WTC11 (cell line): ENCODE measurements at regions not wholly inside any gene's neighbourhood (a gene's known extent, or its start where the extent isn't known, plus 50 kb on each side); places are given as distances from the start of the nearest gene placed in this dataset.

ENCODE experiments used
- ATAC-seq: fragments of 200-7000 bp; cut with Tn5 transposase; 2 replicates; pipeline ENCODE4 v1.10.0; 2021; ENCODE audit warnings: mild to moderate bottlenecking, moderate library complexity
- CTCF ChIA-PET: fragments of 300-600 bp; sonication (Branson Sonifier 250); formaldehyde crosslinking; loops from one replicate; lab custom pipeline; 2021; ENCODE audit warnings: antibody characterized with exemption; lab: Charles Lee
- POLR2A ChIA-PET: fragments of 350-600 bp; sonication (Branson Sonifier 250); formaldehyde crosslinking; loops from one replicate; lab custom pipeline; 2021; ENCODE audit warnings: antibody characterized with exemption; lab: Charles Lee
- DNase-seq: peaks from one replicate; pipeline ENCODE4 v3.0.0; 2021; ENCODE audit warnings: low spot score
- H3K27ac Mint-ChIP-seq: 2 replicates; pipeline ENCODE4 v1.8.0; 2021; ENCODE audit warnings: mixed read lengths
- H3K27me3 Mint-ChIP-seq: 2 replicates; pipeline ENCODE4 v1.8.0; 2021; ENCODE audit warnings: low read depth, mild to moderate bottlenecking, moderate library complexity, mixed read lengths
- H3K36me3 Mint-ChIP-seq: 2 replicates; pipeline ENCODE4 v1.8.0; 2021; ENCODE audit warnings: mixed read lengths
- H3K4me1 Mint-ChIP-seq: 2 replicates; pipeline ENCODE4 v1.8.0; 2022; ENCODE audit warnings: mixed read lengths
- H3K4me3 Mint-ChIP-seq: 2 replicates; pipeline ENCODE4 v1.8.0; 2021; ENCODE audit warnings: mild to moderate bottlenecking, moderate library complexity, mixed read lengths
- H3K9me3 Mint-ChIP-seq: 2 replicates; pipeline ENCODE4 v1.8.0; 2021; ENCODE audit warnings: mixed read lengths
- CREB1 ChIP-seq: sonication (generic); formaldehyde crosslinking; IDR thresholded peaks from 2 replicates; pipeline ENCODE4 v1.8.0; 2023; ENCODE audit warnings: mild to moderate bottlenecking, missing genetic modification reagents
- FOXK1 ChIP-seq: sonication (generic); formaldehyde crosslinking; IDR thresholded peaks from 2 replicates; pipeline ENCODE4 v1.8.0; 2022; ENCODE audit warnings: mild to moderate bottlenecking, moderate library complexity, missing genetic modification reagents
- GTF2I ChIP-seq: fragments of 250-450 bp; sonication (Bioruptor Pico); conservative IDR thresholded peaks from 2 replicates; pipeline ENCODE4 v1.4.0; 2021; ENCODE audit warnings: mild to moderate bottlenecking
- JUN ChIP-seq: sonication (generic); formaldehyde crosslinking; IDR thresholded peaks from 2 replicates; pipeline ENCODE4 v1.8.0; 2023; ENCODE audit warnings: mild to moderate bottlenecking, missing genetic modification reagents
- NFE2L1 ChIP-seq: sonication (generic); formaldehyde crosslinking; IDR thresholded peaks from 2 replicates; pipeline ENCODE4 v1.8.1; 2023; ENCODE audit warnings: missing genetic modification reagents
- NR3C1 ChIP-seq: sonication (generic); formaldehyde crosslinking; conservative IDR thresholded peaks from 2 replicates; pipeline ENCODE4 v1.8.1; 2023; ENCODE audit warnings: low read depth, mild to moderate bottlenecking, missing genetic modification reagents
- SP1 ChIP-seq: sonication (generic); formaldehyde crosslinking; conservative IDR thresholded peaks from 2 replicates; pipeline ENCODE4 v1.8.1; 2022; ENCODE audit warnings: missing genetic modification reagents
- TEAD4 ChIP-seq: sonication (generic); formaldehyde crosslinking; IDR thresholded peaks from 2 replicates; pipeline ENCODE4 v1.8.0; 2022; ENCODE audit warnings: mild to moderate bottlenecking, missing genetic modification reagents
- TP53 ChIP-seq: sonication (generic); formaldehyde crosslinking; IDR thresholded peaks from 2 replicates; pipeline ENCODE4 v1.8.1; 2023; ENCODE audit warnings: mild to moderate bottlenecking, missing genetic modification reagents
- ZBTB21 ChIP-seq: sonication (generic); formaldehyde crosslinking; IDR thresholded peaks from 2 replicates; pipeline ENCODE4 v1.8.1; 2023; ENCODE audit warnings: mild to moderate bottlenecking, missing genetic modification reagents, borderline replicate concordance
- ZNF232 ChIP-seq: sonication (generic); formaldehyde crosslinking; IDR thresholded peaks from 2 replicates; pipeline ENCODE4 v1.8.0; 2022; ENCODE audit warnings: mild to moderate bottlenecking, missing genetic modification reagents
- TF ChIP-seq, protein P1 (sequence below): sonication (generic); formaldehyde crosslinking; IDR thresholded peaks from 2 replicates; pipeline ENCODE4 v1.8.0; 2022; ENCODE audit warnings: missing genetic modification reagents
- TF ChIP-seq, protein P2 (sequence below): sonication (generic); formaldehyde crosslinking; IDR thresholded peaks from 2 replicates; pipeline ENCODE4 v1.8.1; 2023; ENCODE audit warnings: mild to moderate bottlenecking, missing genetic modification reagents, moderate library complexity
- TF ChIP-seq, protein P3 (sequence below): sonication (generic); formaldehyde crosslinking; IDR thresholded peaks from 2 replicates; pipeline ENCODE4 v1.8.1; 2022; ENCODE audit warnings: mild to moderate bottlenecking, moderate library complexity, missing genetic modification reagents
- TF ChIP-seq, protein P4 (sequence below): fragments of 250-450 bp; sonication (Bioruptor Pico); IDR thresholded peaks from 2 replicates; pipeline ENCODE4 v1.9.0; 2021; ENCODE audit warnings: mild to moderate bottlenecking, borderline replicate concordance
- TF ChIP-seq, protein P5 (sequence below): sonication (generic); formaldehyde crosslinking; IDR thresholded peaks from 2 replicates; pipeline ENCODE4 v1.8.0; 2023; ENCODE audit warnings: missing genetic modification reagents, mild to moderate bottlenecking, borderline replicate concordance
- TF ChIP-seq, protein P6 (sequence below): sonication (generic); formaldehyde crosslinking; IDR thresholded peaks from 2 replicates; pipeline ENCODE4 v1.8.0; 2023; ENCODE audit warnings: mild to moderate bottlenecking, missing genetic modification reagents

DNA sequence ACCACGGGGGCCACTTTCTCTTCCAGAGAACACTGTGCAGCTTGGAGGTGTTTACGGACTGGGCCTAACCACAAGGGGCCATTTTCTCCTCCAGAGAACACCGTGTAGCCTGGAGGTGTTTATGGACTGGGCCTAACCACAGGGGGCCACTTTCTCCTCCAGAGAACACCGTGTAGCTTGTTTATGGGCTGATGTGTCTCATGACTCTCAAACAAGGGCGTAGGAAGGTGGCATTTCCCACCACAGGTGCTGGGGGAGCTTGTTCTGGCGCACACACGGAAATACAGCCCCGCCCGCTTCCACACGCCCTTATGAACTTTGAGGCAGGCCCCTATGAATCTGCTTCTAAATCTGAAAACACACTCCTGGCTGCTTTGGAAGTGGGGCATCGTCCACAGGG is 174.6 kb upstream of the SFSWAP start:
- ChIA-PET CTCF (interaction anchor here (0.5 kb wide), 1 partner anchor 701 kb away, joined by 4 read pairs; no protein-coding TSS in a partner anchor), POLR2A (no interaction called here)
- DNase-seq (no peak), ATAC-seq (no peak)
- Mint-ChIP-seq H3K4me3 (no peak overlapping the region), H3K27me3 (no peaks in the 10 kb centered on the region), H3K4me1 (no peaks in the 10 kb centered on the region; the same call in 1 of the 2 replicates), H3K9me3 (peaks cover 8% of the 10 kb centered on the region), H3K36me3 (peaks cover 2% of the 10 kb centered on the region; the same call in 1 of the 2 replicates), H3K27ac (no peak overlapping the region)
- TF ChIP-seq, protein P1, sequence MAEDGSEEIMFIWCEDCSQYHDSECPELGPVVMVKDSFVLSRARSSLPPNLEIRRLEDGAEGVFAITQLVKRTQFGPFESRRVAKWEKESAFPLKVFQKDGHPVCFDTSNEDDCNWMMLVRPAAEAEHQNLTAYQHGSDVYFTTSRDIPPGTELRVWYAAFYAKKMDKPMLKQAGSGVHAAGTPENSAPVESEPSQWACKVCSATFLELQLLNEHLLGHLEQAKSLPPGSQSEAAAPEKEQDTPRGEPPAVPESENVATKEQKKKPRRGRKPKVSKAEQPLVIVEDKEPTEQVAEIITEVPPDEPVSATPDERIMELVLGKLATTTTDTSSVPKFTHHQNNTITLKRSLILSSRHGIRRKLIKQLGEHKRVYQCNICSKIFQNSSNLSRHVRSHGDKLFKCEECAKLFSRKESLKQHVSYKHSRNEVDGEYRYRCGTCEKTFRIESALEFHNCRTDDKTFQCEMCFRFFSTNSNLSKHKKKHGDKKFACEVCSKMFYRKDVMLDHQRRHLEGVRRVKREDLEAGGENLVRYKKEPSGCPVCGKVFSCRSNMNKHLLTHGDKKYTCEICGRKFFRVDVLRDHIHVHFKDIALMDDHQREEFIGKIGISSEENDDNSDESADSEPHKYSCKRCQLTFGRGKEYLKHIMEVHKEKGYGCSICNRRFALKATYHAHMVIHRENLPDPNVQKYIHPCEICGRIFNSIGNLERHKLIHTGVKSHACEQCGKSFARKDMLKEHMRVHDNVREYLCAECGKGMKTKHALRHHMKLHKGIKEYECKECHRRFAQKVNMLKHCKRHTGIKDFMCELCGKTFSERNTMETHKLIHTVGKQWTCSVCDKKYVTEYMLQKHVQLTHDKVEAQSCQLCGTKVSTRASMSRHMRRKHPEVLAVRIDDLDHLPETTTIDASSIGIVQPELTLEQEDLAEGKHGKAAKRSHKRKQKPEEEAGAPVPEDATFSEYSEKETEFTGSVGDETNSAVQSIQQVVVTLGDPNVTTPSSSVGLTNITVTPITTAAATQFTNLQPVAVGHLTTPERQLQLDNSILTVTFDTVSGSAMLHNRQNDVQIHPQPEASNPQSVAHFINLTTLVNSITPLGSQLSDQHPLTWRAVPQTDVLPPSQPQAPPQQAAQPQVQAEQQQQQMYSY = no peak
- TF ChIP-seq, protein P2, sequence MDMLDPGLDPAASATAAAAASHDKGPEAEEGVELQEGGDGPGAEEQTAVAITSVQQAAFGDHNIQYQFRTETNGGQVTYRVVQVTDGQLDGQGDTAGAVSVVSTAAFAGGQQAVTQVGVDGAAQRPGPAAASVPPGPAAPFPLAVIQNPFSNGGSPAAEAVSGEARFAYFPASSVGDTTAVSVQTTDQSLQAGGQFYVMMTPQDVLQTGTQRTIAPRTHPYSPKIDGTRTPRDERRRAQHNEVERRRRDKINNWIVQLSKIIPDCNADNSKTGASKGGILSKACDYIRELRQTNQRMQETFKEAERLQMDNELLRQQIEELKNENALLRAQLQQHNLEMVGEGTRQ = no peak
- no peak for TF ChIP-seq TP53 (CRISPR knock-in tag)
- TF ChIP-seq, protein P3, sequence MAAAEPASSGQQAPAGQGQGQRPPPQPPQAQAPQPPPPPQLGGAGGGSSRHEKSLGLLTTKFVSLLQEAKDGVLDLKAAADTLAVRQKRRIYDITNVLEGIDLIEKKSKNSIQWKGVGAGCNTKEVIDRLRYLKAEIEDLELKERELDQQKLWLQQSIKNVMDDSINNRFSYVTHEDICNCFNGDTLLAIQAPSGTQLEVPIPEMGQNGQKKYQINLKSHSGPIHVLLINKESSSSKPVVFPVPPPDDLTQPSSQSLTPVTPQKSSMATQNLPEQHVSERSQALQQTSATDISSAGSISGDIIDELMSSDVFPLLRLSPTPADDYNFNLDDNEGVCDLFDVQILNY (CRISPR knock-in tag) = no peak

DNA sequence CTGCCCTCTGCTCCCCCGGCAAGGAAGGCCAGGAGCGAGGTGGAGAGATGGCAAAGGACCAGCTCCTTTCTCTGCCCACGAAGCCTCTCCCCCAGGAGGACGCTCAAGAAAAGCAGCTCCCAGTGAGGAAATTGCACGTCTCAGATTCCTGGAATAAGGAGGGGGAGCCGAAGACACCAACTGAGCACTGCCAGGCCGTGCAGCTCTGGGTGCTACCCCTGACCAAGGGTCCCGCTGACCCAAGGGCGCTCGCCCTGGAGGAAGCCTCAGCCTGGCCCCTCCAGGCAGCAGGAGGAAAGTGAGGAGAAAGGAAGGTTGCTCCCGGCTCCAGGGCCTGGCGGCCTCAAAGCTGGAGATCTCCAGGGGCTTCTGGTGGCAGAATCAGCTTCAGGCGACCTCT is 174.1 kb upstream of the SFSWAP start:
- H3K9me3 Mint-ChIP-seq = peaks cover 12% of the 10 kb centered on the region
- DNase-seq = no peak
- no peak for ATAC-seq
- ChIA-PET CTCF (no interaction called here), POLR2A (no interaction called here)
- H3K4me3 Mint-ChIP-seq = no peak overlapping the region
- H3K4me1 Mint-ChIP-seq = no peaks in the 10 kb centered on the region; the same call in 1 of the 2 replicates
- H3K36me3 Mint-ChIP-seq = peaks cover 2% of the 10 kb centered on the region; the same call in 1 of the 2 replicates
- no peak overlapping the region for H3K27ac Mint-ChIP-seq
- H3K27me3 Mint-ChIP-seq = no peaks in the 10 kb centered on the region
- TF ChIP-seq FOXK1 (CRISPR knock-in tag) = no peak
- no peak for TF ChIP-seq NFE2L1 (CRISPR knock-in tag)
- no peak for TF ChIP-seq NR3C1
- no peak for TF ChIP-seq TEAD4 (CRISPR knock-in tag)
- TF ChIP-seq ZNF232 (CRISPR knock-in tag) = no peak
- TF ChIP-seq, protein P4, sequence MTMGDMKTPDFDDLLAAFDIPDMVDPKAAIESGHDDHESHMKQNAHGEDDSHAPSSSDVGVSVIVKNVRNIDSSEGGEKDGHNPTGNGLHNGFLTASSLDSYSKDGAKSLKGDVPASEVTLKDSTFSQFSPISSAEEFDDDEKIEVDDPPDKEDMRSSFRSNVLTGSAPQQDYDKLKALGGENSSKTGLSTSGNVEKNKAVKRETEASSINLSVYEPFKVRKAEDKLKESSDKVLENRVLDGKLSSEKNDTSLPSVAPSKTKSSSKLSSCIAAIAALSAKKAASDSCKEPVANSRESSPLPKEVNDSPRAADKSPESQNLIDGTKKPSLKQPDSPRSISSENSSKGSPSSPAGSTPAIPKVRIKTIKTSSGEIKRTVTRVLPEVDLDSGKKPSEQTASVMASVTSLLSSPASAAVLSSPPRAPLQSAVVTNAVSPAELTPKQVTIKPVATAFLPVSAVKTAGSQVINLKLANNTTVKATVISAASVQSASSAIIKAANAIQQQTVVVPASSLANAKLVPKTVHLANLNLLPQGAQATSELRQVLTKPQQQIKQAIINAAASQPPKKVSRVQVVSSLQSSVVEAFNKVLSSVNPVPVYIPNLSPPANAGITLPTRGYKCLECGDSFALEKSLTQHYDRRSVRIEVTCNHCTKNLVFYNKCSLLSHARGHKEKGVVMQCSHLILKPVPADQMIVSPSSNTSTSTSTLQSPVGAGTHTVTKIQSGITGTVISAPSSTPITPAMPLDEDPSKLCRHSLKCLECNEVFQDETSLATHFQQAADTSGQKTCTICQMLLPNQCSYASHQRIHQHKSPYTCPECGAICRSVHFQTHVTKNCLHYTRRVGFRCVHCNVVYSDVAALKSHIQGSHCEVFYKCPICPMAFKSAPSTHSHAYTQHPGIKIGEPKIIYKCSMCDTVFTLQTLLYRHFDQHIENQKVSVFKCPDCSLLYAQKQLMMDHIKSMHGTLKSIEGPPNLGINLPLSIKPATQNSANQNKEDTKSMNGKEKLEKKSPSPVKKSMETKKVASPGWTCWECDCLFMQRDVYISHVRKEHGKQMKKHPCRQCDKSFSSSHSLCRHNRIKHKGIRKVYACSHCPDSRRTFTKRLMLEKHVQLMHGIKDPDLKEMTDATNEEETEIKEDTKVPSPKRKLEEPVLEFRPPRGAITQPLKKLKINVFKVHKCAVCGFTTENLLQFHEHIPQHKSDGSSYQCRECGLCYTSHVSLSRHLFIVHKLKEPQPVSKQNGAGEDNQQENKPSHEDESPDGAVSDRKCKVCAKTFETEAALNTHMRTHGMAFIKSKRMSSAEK (CRISPR knock-in tag) = no peak
- no peak for TF ChIP-seq CREB1 (CRISPR knock-in tag)
- TF ChIP-seq, protein P5, sequence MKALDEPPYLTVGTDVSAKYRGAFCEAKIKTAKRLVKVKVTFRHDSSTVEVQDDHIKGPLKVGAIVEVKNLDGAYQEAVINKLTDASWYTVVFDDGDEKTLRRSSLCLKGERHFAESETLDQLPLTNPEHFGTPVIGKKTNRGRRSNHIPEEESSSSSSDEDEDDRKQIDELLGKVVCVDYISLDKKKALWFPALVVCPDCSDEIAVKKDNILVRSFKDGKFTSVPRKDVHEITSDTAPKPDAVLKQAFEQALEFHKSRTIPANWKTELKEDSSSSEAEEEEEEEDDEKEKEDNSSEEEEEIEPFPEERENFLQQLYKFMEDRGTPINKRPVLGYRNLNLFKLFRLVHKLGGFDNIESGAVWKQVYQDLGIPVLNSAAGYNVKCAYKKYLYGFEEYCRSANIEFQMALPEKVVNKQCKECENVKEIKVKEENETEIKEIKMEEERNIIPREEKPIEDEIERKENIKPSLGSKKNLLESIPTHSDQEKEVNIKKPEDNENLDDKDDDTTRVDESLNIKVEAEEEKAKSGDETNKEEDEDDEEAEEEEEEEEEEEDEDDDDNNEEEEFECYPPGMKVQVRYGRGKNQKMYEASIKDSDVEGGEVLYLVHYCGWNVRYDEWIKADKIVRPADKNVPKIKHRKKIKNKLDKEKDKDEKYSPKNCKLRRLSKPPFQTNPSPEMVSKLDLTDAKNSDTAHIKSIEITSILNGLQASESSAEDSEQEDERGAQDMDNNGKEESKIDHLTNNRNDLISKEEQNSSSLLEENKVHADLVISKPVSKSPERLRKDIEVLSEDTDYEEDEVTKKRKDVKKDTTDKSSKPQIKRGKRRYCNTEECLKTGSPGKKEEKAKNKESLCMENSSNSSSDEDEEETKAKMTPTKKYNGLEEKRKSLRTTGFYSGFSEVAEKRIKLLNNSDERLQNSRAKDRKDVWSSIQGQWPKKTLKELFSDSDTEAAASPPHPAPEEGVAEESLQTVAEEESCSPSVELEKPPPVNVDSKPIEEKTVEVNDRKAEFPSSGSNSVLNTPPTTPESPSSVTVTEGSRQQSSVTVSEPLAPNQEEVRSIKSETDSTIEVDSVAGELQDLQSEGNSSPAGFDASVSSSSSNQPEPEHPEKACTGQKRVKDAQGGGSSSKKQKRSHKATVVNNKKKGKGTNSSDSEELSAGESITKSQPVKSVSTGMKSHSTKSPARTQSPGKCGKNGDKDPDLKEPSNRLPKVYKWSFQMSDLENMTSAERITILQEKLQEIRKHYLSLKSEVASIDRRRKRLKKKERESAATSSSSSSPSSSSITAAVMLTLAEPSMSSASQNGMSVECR (CRISPR knock-in tag) = no peak
- TF ChIP-seq, protein P6, sequence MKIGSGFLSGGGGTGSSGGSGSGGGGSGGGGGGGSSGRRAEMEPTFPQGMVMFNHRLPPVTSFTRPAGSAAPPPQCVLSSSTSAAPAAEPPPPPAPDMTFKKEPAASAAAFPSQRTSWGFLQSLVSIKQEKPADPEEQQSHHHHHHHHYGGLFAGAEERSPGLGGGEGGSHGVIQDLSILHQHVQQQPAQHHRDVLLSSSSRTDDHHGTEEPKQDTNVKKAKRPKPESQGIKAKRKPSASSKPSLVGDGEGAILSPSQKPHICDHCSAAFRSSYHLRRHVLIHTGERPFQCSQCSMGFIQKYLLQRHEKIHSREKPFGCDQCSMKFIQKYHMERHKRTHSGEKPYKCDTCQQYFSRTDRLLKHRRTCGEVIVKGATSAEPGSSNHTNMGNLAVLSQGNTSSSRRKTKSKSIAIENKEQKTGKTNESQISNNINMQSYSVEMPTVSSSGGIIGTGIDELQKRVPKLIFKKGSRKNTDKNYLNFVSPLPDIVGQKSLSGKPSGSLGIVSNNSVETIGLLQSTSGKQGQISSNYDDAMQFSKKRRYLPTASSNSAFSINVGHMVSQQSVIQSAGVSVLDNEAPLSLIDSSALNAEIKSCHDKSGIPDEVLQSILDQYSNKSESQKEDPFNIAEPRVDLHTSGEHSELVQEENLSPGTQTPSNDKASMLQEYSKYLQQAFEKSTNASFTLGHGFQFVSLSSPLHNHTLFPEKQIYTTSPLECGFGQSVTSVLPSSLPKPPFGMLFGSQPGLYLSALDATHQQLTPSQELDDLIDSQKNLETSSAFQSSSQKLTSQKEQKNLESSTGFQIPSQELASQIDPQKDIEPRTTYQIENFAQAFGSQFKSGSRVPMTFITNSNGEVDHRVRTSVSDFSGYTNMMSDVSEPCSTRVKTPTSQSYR (CRISPR knock-in tag) = no peak
- no peak for TF ChIP-seq SP1
- no peak for TF ChIP-seq GTF2I
- no peak for TF ChIP-seq ZBTB21 (CRISPR knock-in tag)
- TF ChIP-seq JUN (CRISPR knock-in tag) = no peak
- TF ChIP-seq TP53 (CRISPR knock-in tag) = no peak
